Mucosa of rectum (tissue), 2 donors: ENCODE measurements at regions not wholly inside any gene's neighbourhood (a gene's known extent, or its start where the extent isn't known, plus 50 kb on each side); places are given as distances from the start of the nearest gene placed in this dataset.

Experiments
- H3K27ac ChIP-seq, 2 donors: one replicate each; pipeline ENCODE4 v1.7.0; 2013; ENCODE audit warnings: inconsistent platforms in 2 of 2, low read depth in 2 of 2, low read length in 2 of 2
- H3K27me3 ChIP-seq, 2 donors: one replicate each; pipeline ENCODE4 v1.7.0; 2013; ENCODE audit warnings: low read length in 2 of 2; ENCODE audit not compliant: control insufficient read depth in 2 of 2, insufficient read depth in 2 of 2
- H3K36me3 ChIP-seq, 2 donors: one replicate each; pipeline ENCODE4 v1.7.0; 2013; ENCODE audit warnings: low read length in 2 of 2; ENCODE audit not compliant: control insufficient read depth in 2 of 2, insufficient read depth in 2 of 2
- H3K4me1 ChIP-seq, 2 donors: one replicate each; pipeline ENCODE4 v1.7.0; 2013; ENCODE audit warnings: low read length in 2 of 2, mild to moderate bottlenecking in 1 of 2; ENCODE audit not compliant: control insufficient read depth in 2 of 2, insufficient read depth in 2 of 2
- H3K4me3 ChIP-seq, 2 donors: one replicate each; pipeline ENCODE4 v1.7.0; 2013; ENCODE audit warnings: low read length in 2 of 2
- H3K9ac ChIP-seq, 2 donors: one replicate each; pipeline ENCODE4 v1.7.0; 2013; ENCODE audit warnings: low read length in 2 of 2, low read depth in 1 of 2, mild to moderate bottlenecking in 1 of 2
- H3K9me3 ChIP-seq, 2 donors: one replicate each; pipeline ENCODE4 v1.7.0; 2013; ENCODE audit warnings: low read length in 2 of 2; ENCODE audit not compliant: control insufficient read depth in 2 of 2
- donor health status: healthy.
- donor health status: Normal muscosa, but diverticular disease.

GRCh38 chr12:91370086-91370868, 187.7 kb upstream of the DCN start:
- H3K9me3 ChIP-seq: no peaks in the 10 kb centered on the region
- no peaks in the 10 kb centered on the region for H3K36me3 ChIP-seq
- no peak overlapping the region for H3K27ac ChIP-seq
- no peak overlapping the region for H3K9ac ChIP-seq
- H3K4me3 ChIP-seq: no peak overlapping the region
- no peaks in the 10 kb centered on the region for H3K27me3 ChIP-seq
- no peaks in the 10 kb centered on the region for H3K4me1 ChIP-seq

GRCh38 chr12:91368613-91369012, 186.0 kb upstream of the DCN start:
- Histone ChIP-seq H3K4me3 (no peak overlapping the region), H3K27ac (no peak overlapping the region), H3K9ac (no peak overlapping the region), H3K4me1 (no peaks in the 10 kb centered on the region), H3K27me3 (no peaks in the 10 kb centered on the region), H3K36me3 (no peaks in the 10 kb centered on the region), H3K9me3 (no peaks in the 10 kb centered on the region)

GRCh38 chr12:91367234-91367849, 184.7 kb upstream of the DCN start:
- H3K4me3 ChIP-seq: no peak overlapping the region
- H3K27ac ChIP-seq: no peak overlapping the region
- no peaks in the 10 kb centered on the region for H3K27me3 ChIP-seq

GRCh38 chr12:91364471-91365184, 182.0 kb upstream of the DCN start:
- Histone ChIP-seq H3K27ac (no peak overlapping the region), H3K4me3 (no peak overlapping the region), H3K27me3 (no peaks in the 10 kb centered on the region), H3K4me1 (peaks cover 0 to 5% of the 10 kb centered on the region in 2 donors), H3K9ac (no peak overlapping the region), H3K36me3 (no peaks in the 10 kb centered on the region), H3K9me3 (no peaks in the 10 kb centered on the region)

More at GRCh38 chr12:91367234-91367849, 184.7 kb upstream of the DCN start:
- Histone ChIP-seq H3K9ac (no peak overlapping the region), H3K36me3 (no peaks in the 10 kb centered on the region), H3K4me1 (peaks cover 0 to under 1% of the 10 kb centered on the region in 2 donors), H3K9me3 (no peaks in the 10 kb centered on the region)

- peak overlapping the region in 1 of 2 donors; percentile 13 for H3K4me3 ChIP-seq
- no peaks in the 10 kb centered on the region for H3K9me3 ChIP-seq
- H3K27me3 ChIP-seq: no peaks in the 10 kb centered on the region
- peaks cover 4 to 12% of the 10 kb centered on the region in 2 donors for H3K4me1 ChIP-seq
- no peak overlapping the region for H3K27ac ChIP-seq
- peak overlapping the region in 1 of 2 donors; percentile 23 for H3K9ac ChIP-seq
- no peaks in the 10 kb centered on the region for H3K36me3 ChIP-seq
Measured at GRCh38 chr12:91361864-91362263, 179.2 kb upstream of the DCN start.

GRCh38 chr12:91357381-91357780, 174.8 kb upstream of the DCN start:
- no peaks in the 10 kb centered on the region for H3K9me3 ChIP-seq
- no peaks in the 10 kb centered on the region for H3K27me3 ChIP-seq
- no peaks in the 10 kb centered on the region for H3K36me3 ChIP-seq
- no peak overlapping the region for H3K4me3 ChIP-seq
- H3K9ac ChIP-seq: no peak overlapping the region
- no peak overlapping the region for H3K27ac ChIP-seq
- peaks cover 4 to 11% of the 10 kb centered on the region in 2 donors for H3K4me1 ChIP-seq

GRCh38 chr12:91356405-91356804, 173.8 kb upstream of the DCN start:
- Histone ChIP-seq H3K9ac (no peak overlapping the region), H3K36me3 (no peaks in the 10 kb centered on the region)

GRCh38 chr12:91355150-91356006, 172.8 kb upstream of the DCN start:
- Histone ChIP-seq H3K4me1 (peaks cover 4 to 7% of the 10 kb centered on the region in 2 donors), H3K9me3 (no peaks in the 10 kb centered on the region), H3K27me3 (no peaks in the 10 kb centered on the region), H3K36me3 (no peaks in the 10 kb centered on the region), H3K9ac (no peak overlapping the region), H3K27ac (no peak overlapping the region), H3K4me3 (no peak overlapping the region)

More at GRCh38 chr12:91356405-91356804, 173.8 kb upstream of the DCN start:
- peaks cover 4 to 7% of the 10 kb centered on the region in 2 donors for H3K4me1 ChIP-seq
- no peaks in the 10 kb centered on the region for H3K9me3 ChIP-seq
- no peaks in the 10 kb centered on the region for H3K27me3 ChIP-seq
- H3K27ac ChIP-seq: no peak overlapping the region
- H3K4me3 ChIP-seq: no peak overlapping the region

- H3K27ac ChIP-seq: no peak overlapping the region
- H3K9me3 ChIP-seq: no peaks in the 10 kb centered on the region
- peaks cover 4 to 7% of the 10 kb centered on the region in 2 donors for H3K4me1 ChIP-seq
- no peaks in the 10 kb centered on the region for H3K27me3 ChIP-seq
- H3K9ac ChIP-seq: no peak overlapping the region
- H3K36me3 ChIP-seq: no peaks in the 10 kb centered on the region
- H3K4me3 ChIP-seq: no peak overlapping the region
Measured at GRCh38 chr12:91353266-91353665, 170.6 kb upstream of the DCN start.
